GM23248 (cell line): ENCODE measurements at regions not wholly inside any gene's neighbourhood (a gene's known extent, or its start where the extent isn't known, plus 50 kb on each side); places are given as distances from the start of the nearest gene placed in this dataset.

ENCODE experiments used
- DNase-seq: peaks from one replicate; pipeline ENCODE4 v3.0.0-alpha.2; 2015
- H2AFZ ChIP-seq: fragments of 200-600 bp; sonication (generic); 2 replicates; pipeline ENCODE4 v1.6.1; 2016; ENCODE audit warnings: antibody characterized with exemption
- H3F3A ChIP-seq: fragments of 200-600 bp; sonication (generic); 2 replicates; pipeline ENCODE4 v1.6.1; 2016; ENCODE audit warnings: mild to moderate bottlenecking, antibody characterized with exemption, mixed run types; ENCODE audit not compliant: insufficient read depth
- H3K27ac ChIP-seq: fragments of 200-600 bp; sonication (generic); 2 replicates; pipeline ENCODE4 v1.5.1; 2016; ENCODE audit warnings: mild to moderate bottlenecking
- H3K27me3 ChIP-seq: fragments of 200-600 bp; sonication (generic); replicated peaks from 2 replicates; pipeline ENCODE4 v1.6.1; 2016; ENCODE audit warnings: mild to moderate bottlenecking; ENCODE audit not compliant: insufficient read depth
- H3K36me3 ChIP-seq: fragments of 200-600 bp; sonication (generic); 2 replicates; pipeline ENCODE4 v1.6.1; 2016; ENCODE audit warnings: low read depth, mild to moderate bottlenecking
- H3K4me1 ChIP-seq: fragments of 200-600 bp; sonication (generic); 2 replicates; pipeline ENCODE4 v1.6.1; 2016; ENCODE audit warnings: mild to moderate bottlenecking; ENCODE audit not compliant: insufficient read depth
- H3K4me2 ChIP-seq: fragments of 200-600 bp; sonication (generic); one replicate; pipeline ENCODE4 v1.6.1; 2016; ENCODE audit warnings: mild to moderate bottlenecking; ENCODE audit not compliant: unreplicated experiment
- H3K4me3 ChIP-seq: fragments of 200-600 bp; sonication (generic); 2 replicates; pipeline ENCODE4 v1.5.1; 2016; ENCODE audit warnings: mild to moderate bottlenecking
- H3K79me2 ChIP-seq: fragments of 200-600 bp; sonication (generic); 2 replicates; pipeline ENCODE4 v1.6.1; 2016; ENCODE audit warnings: mild to moderate bottlenecking; ENCODE audit not compliant: insufficient read depth
- H3K9ac ChIP-seq: fragments of 200-600 bp; sonication (generic); 2 replicates; pipeline ENCODE4 v1.6.1; 2016; ENCODE audit warnings: mild to moderate bottlenecking
- H3K9me2 ChIP-seq: fragments of 200-600 bp; sonication (generic); 2 replicates; pipeline ENCODE4 v1.6.1; 2016; ENCODE audit warnings: mixed run types, mild to moderate bottlenecking, moderate library complexity; ENCODE audit not compliant: insufficient read depth
- H3K9me3 ChIP-seq: fragments of 200-600 bp; sonication (generic); one replicate; pipeline ENCODE4 v1.6.1; 2017; ENCODE audit warnings: low read depth
- H4K20me1 ChIP-seq: fragments of 200-600 bp; sonication (generic); 2 replicates; pipeline ENCODE4 v1.6.0; 2016; ENCODE audit not compliant: insufficient read depth
- EZH2 ChIP-seq: fragments of 200-600 bp; sonication (generic); IDR thresholded peaks from 2 replicates; pipeline ENCODE4 v1.6.1; 2018; ENCODE audit warnings: antibody characterized with exemption, mild to moderate bottlenecking; ENCODE audit not compliant: insufficient read depth, poor library complexity, severe bottlenecking
- EZH2phosphoT487 ChIP-seq: fragments of 200-600 bp; sonication (generic); IDR thresholded peaks from 2 replicates; pipeline ENCODE4 v1.6.1; 2018; ENCODE audit warnings: antibody characterized with exemption, moderate library complexity, mild to moderate bottlenecking, low read depth; ENCODE audit not compliant: insufficient read depth
- WGBS, 2 experiments: methylation state at CpG; one replicate each; pipeline ENCODE4 v1.1.6; 2015 to 2017; ENCODE audit warnings: low lambda C conversion rate in 2 of 2, low coverage in 1 of 2; ENCODE audit errors: missing lambda C conversion rate in 2 of 2; 5-methylcytosine and 5-hydroxymethylcytosine counted together
- in situ Hi-C: fragments of 300-500 bp; cut with MboI; formaldehyde crosslinking; loops from 2 replicates; pipeline ENCODE4 v1.15.0; 2020

DNA sequence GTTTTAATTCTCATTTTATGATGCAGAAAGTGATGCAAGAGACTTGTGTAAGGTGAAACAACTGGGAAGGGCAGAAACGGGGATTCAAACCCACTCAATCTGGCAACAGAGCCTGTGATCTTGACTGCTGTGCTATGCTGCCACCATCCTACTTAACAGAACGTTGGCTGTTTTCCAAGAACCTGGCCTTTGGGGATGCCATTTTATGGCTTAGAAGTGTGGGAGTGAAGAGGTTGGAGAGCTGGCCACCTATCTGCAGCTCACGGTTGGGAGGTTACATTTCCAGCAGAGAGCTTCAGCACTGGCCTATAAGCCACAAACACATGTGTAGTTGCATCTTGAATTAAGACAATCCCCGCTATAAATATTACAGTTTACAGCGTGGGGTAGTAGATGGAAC is 235.3 kb downstream of the PRDM2 start:
- no peak for TF ChIP-seq EZH2phosphoT487
- TF ChIP-seq EZH2, result no peak

DNA sequence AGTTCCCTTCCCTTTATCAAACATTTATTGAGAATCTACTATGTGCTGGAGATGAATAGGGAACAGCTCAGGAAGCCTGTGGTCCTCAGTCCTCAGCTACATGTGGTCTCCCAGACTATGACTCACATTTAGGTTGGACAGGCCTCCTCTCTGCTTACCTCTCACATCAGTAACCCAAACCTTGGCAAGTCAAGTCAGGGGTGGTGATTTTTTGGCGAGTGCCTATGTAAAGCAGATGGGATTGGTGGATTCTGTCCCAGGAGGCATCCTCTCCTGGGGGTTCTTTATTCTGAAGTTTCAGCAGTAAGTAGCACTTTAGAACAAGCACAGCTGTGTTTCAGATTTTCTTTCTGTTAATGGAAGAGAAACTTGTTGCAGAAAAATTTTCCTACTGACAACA is 241.3 kb downstream of the PRDM2 start:
- H4K20me1 ChIP-seq, result no peaks in the 10 kb centered on the region
- H2AFZ ChIP-seq, result no peak overlapping the region
- DNase-seq, result no peak
- no peak overlapping the region for H3K27ac ChIP-seq
- H3F3A ChIP-seq, result no peaks in the 10 kb centered on the region
- 57 to 68% methylated on average over 1 of the region's 1 CpG for WGBS, 2 experiments
- H3K4me3 ChIP-seq, result no peak overlapping the region
- in situ Hi-C loops, result no loop called here
- no peaks in the 10 kb centered on the region for H3K4me1 ChIP-seq
- TF ChIP-seq EZH2 (no peak), EZH2phosphoT487 (no peak)
- H3K9ac ChIP-seq, result no peak overlapping the region
- no peak overlapping the region for H3K4me2 ChIP-seq
- H3K9me2 ChIP-seq, result no peaks in the 10 kb centered on the region
- H3K27me3 ChIP-seq, result no peaks in the 10 kb centered on the region
- no peaks in the 10 kb centered on the region for H3K79me2 ChIP-seq
- H3K9me3 ChIP-seq, result no peaks in the 10 kb centered on the region
- no peaks in the 10 kb centered on the region for H3K36me3 ChIP-seq

More for the DNA sequence above, 235.3 kb downstream of the PRDM2 start:
- Histone ChIP-seq H4K20me1 (no peaks in the 10 kb centered on the region), H3K4me1 (no peaks in the 10 kb centered on the region), H3K4me3 (no peak overlapping the region), H3F3A (no peaks in the 10 kb centered on the region), H3K36me3 (no peaks in the 10 kb centered on the region), H3K4me2 (no peak overlapping the region), H3K9ac (no peak overlapping the region), H3K27ac (no peak overlapping the region), H3K79me2 (no peaks in the 10 kb centered on the region), H3K9me2 (no peaks in the 10 kb centered on the region), H3K9me3 (no peaks in the 10 kb centered on the region), H2AFZ (no peak overlapping the region), H3K27me3 (no peaks in the 10 kb centered on the region)
- in situ Hi-C loops, result no loop called here
- WGBS, 2 experiments, result 53 to 56% methylated on average over 5 of the region's 5 CpGs
- DNase-seq, result no peak

- Histone ChIP-seq H3K27me3 (no peaks in the 10 kb centered on the region), H3K36me3 (no peaks in the 10 kb centered on the region), H3F3A (no peaks in the 10 kb centered on the region), H3K9me2 (no peaks in the 10 kb centered on the region), H3K4me2 (no peak overlapping the region), H3K4me1 (no peaks in the 10 kb centered on the region), H3K9me3 (no peaks in the 10 kb centered on the region), H4K20me1 (no peaks in the 10 kb centered on the region), H3K27ac (no peak overlapping the region), H3K79me2 (no peaks in the 10 kb centered on the region), H3K4me3 (no peak overlapping the region), H2AFZ (no peak overlapping the region), H3K9ac (no peak overlapping the region)
- no peak for DNase-seq
- no peak for TF ChIP-seq EZH2
- in situ Hi-C loops, result no loop called here
These were observed 243.1 kb downstream of the PRDM2 start for GRCh38 chr1:13943055-13943454.

DNA sequence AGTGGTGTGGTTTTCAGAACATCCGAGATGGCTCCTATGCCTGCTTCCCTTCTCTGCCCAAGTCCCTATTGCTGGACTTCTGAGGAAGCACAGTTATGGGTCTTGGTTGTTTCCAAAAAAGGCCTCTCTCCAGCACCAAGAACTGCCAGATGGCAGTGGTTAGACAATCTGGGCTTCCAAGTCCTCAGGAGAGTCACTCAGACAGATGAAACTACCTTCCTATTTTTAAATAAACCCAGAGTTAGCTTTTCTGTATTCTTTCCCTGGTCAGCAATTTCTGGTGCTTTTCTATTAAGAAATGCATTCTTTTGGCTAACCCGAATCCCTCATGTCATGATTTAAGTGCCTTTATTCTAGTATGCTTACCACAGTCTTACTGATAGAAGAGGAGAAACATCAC is 245.9 kb downstream of the PRDM2 start:
- H3K27me3 ChIP-seq, result no peaks in the 10 kb centered on the region
- H3K27ac ChIP-seq, result no peak overlapping the region
- H3F3A ChIP-seq, result 0 out of 2 replicates have a peak, but pooled peaks cover 6% of the 10 kb centered on the region
- no peaks in the 10 kb centered on the region for H3K9me3 ChIP-seq
- no peaks in the 10 kb centered on the region for H3K79me2 ChIP-seq
- H3K36me3 ChIP-seq, result no peaks in the 10 kb centered on the region
- TF ChIP-seq EZH2, result no peak
- no peak for TF ChIP-seq EZH2phosphoT487
- H3K4me2 ChIP-seq, result no peak overlapping the region
- H3K4me3 ChIP-seq, result no peak overlapping the region
- WGBS, 2 experiments, result 5 to 8% methylated on average over 2 of the region's 2 CpGs
- DNase-seq, result no peak
- H4K20me1 ChIP-seq, result no peaks in the 10 kb centered on the region
- H3K9ac ChIP-seq, result no peak overlapping the region
- in situ Hi-C loops, result no loop called here
- H3K4me1 ChIP-seq, result peaks cover 8% of the 10 kb centered on the region
- no peak overlapping the region for H2AFZ ChIP-seq
- no peaks in the 10 kb centered on the region for H3K9me2 ChIP-seq

DNA sequence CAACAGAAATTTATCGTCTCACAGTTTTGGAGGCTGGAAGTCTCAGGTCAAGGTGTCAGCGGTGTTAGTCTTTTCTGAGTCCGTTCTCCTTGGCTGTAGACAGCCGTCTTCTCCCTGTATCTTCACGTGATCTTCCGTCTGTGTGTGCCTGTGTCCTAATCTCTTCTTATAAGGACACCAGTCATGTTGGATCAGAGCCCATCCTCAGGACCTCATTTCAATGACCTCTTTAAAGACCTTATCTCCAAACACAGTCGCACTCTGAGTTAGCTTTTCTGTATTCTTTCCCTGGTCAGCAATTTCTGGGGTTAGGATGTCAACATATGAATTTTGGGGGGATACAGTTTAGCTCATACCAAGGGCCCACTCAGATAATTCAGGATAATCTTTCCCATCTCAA is 247.7 kb downstream of the PRDM2 start:
- Histone ChIP-seq H3K4me1 (peaks cover 8% of the 10 kb centered on the region), H3K4me2 (no peak overlapping the region), H3K9me2 (no peaks in the 10 kb centered on the region), H3K27me3 (no peaks in the 10 kb centered on the region), H3K36me3 (no peaks in the 10 kb centered on the region), H3F3A (0 out of 2 replicates have a peak, but pooled peaks cover 6% of the 10 kb centered on the region), H3K79me2 (no peaks in the 10 kb centered on the region), H3K4me3 (no peak overlapping the region), H3K9me3 (no peaks in the 10 kb centered on the region), H2AFZ (no peak overlapping the region), H3K9ac (no peak overlapping the region), H4K20me1 (no peaks in the 10 kb centered on the region), H3K27ac (no peak overlapping the region)
- DNase-seq, result no peak
- in situ Hi-C loops, result no loop called here
- WGBS, 2 experiments, result 92 to 94% methylated on average over 7 of the region's 7 CpGs
- TF ChIP-seq EZH2 (no peak), EZH2phosphoT487 (no peak)
